ENCODE measurements at regions not wholly inside any gene's neighbourhood (a gene's known extent, or its start where the extent isn't known, plus 50 kb on each side); places are given as distances from the start of the nearest gene placed in this dataset.
A peak's percentile ranks its signal among the peaks of the same experiment; 100 is the strongest.

DNA sequence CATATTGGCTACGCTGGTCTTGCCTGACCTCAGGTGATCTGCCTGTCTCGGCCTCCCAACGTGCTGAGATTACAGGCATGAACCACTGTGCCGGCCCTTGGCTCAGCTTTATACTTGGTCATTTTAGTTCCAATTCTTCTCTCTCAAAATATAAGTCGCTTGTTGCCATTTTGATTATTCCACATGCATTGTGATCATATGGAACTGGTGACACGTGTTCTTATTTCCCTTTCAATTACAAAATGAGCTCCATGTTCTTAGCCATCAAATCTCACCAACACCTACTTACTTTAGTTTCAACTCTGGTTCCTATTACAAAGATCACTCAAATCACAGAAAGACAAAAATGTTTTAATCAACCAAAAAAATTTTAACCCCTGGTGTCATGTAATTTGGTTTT lies 1711.7 kb downstream of the TP53TG3F start:
- no peak for DNase-seq

DNA sequence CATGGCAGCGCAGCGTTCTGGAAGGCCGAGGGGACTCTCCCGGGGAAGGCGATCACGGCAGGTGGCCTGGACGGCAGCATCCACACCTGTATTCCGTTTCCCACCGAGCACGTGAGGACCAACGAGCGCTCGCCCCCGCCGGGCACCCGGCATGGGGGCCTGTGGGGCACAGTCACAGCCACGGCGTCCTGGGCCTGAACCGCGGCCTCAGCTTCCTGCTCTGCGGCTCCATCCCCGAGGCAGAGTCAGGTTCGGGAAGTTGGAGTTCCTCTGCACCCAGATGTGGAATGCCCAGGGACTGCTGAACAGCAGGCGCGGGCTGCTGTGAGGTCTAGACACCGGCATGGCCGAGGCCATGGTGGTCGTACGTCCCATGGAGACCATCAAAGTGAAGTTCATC lies 1713.9 kb downstream of the TP53TG3F start:
- no peak for DNase-seq

DNA sequence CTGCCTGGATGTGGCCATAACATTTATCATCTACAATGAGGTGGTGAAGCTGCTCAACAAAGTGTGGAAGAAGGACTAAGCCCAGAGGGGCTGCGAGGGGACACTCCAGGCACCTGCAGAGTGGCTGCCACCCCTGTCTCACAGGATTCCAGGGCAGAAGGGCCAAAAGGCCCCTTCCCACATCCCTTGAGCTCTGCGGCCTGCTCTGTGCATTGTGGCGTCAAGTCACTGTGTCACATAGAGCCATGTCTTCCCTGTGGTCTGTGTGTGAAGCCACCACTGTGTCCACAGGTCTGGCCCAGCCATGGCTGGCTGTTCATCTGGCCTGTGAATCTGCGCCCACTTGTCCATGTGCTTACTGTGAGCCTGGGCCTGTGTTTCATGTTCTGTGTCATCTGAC lies 1714.6 kb downstream of the TP53TG3F start:
- no peak for DNase-seq

DNA sequence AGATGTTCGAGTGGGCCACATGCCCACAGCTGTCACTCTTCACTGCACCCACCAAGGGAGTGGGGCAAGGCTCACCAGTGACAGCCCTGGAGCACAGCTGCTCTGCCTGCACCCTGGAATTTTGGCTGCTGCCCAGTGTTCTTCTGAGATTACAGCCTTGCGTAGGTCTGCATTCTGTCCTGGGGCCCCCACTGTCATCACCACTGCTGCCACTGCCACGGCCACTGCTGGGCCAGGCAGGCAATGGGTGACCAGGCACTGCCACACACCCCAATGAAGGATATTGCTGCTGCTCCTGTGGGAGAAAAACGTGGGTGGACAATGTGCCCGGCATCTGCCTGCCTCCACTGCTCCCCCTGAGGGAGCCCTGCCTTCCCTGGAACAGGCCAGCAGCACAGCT lies 1717.0 kb downstream of the TP53TG3F start:
- no peak for DNase-seq

DNA sequence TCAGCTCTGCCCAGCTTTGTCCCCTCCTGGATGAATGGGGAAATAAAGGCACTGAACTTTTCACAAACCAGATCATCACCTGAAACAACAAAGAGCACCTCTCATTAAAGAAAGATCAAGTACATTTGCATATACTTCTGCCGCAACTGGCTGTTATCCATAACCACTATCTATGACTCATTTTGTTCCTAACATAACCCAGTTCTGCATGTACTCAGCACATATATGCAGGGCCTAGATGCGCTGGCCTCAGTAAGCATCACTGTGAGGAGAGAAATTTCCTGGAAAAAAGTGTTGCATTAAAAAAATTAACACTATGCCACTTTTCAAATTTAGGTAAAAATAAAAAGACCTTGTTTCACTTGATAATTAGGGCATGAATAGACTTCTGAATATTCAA lies 1718.4 kb downstream of the TP53TG3F start:
- DNase-seq, result no peak

DNA sequence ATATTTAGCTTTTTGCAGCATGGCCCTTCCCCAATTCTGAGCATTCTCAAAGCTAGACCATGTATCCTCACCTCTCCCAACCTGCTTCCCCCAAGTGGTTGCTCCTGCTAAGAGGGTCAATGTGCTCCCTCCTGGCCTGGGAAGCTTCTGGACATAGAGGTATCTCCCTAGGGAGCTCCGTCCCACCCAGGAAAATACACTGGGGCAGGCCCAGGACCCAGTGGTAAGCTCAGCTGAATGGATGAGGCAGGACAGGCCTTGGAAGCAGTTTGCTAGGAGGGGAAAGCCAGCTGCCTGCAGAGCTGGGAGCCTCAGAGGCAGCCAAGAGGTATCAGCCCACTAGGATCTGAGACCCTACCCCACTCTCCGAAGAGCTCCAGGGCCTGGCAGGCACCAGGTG lies 1721.6 kb downstream of the TP53TG3F start:
- no peak for DNase-seq

DNA sequence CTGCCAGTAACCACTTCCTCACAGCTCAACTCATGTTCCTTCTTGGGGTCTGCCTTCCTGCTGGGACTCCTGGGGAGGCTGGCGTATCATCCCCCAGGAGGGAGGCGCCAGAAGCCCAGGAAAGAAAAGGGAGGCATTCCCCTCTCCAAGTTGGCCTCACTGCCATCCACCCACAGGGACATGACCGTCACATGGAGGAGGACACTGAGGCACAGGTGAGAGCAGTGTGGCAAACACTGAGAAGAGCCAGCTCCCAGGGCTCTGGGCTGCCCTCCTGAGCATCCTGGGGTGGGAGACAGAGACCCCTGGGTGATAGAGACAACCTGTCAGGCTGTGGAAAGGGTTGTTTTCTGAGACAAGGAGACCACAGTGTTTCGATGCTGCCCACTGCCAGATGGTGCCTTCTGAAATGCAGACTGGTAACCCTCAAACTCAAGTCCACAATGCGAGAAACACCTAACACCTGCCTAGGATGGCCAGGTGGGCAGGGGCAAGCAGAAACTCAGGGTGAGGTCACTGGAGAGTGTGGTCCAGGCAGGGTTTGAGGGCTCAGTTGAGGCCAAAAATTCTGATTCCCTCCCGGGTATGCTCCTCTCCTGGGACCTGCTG lies 1722.1 kb downstream of the TP53TG3F start:
- no peak for DNase-seq

DNA sequence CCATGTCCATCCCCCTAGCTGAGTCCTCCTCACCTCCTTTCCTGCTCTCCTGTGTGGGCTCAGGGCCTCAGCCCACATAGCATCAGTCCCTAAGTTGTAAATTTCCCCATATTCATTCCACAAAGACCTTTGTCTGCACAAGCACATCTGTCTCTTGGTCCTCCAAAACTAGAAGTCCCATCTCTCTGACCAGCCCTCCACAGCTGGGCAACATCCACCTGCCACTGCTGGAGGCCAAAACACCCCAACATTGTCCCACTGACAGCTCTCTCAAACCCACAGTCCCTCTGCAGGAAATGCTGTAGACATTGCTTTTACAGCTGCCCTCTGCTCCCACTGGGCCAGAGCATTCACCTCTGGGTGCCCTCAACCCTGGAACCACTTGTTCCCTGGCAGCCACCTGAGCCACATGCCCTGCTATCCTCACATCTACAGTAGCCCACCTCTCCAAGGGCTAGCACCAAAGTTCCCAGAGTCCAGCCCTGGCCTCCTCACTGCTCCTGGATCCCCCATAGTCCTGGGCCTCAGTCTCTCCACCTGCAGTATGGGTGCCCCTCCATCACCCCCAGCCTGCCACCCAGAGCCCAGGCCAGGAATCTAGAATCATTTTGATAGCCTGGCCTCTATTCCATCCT lies 1722.7 kb downstream of the TP53TG3F start:
- DNase-seq, result no peak

DNA sequence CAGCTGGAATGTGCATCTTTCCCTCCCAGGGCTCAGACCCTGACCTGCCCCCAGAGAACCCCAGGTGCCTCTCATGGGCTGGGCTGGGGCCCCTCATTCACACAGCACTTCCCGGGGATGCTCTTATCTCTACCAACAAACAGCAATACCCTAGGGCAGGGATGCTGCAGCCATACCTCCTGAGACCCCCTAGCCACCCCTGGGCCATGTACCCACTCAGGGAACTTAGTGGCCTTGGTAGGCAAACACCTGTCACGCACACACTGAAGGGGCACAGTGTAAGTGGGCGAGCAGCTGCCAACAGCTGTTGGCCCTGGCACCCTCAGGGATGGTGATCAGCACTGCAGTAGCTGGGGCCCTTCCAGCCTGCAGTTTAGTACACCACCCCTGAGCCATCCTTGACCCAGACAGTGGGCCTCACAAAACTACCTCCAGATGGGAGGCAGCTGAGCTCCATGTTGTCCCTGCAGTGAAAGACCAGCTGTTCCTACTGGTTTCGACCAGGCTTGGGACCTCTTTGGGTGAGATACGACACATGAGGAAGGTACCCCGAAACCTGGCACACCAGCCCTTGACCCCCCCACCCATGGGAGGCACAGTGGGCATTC lies 1723.6 kb downstream of the TP53TG3F start:
- DNase-seq, result no peak

DNA sequence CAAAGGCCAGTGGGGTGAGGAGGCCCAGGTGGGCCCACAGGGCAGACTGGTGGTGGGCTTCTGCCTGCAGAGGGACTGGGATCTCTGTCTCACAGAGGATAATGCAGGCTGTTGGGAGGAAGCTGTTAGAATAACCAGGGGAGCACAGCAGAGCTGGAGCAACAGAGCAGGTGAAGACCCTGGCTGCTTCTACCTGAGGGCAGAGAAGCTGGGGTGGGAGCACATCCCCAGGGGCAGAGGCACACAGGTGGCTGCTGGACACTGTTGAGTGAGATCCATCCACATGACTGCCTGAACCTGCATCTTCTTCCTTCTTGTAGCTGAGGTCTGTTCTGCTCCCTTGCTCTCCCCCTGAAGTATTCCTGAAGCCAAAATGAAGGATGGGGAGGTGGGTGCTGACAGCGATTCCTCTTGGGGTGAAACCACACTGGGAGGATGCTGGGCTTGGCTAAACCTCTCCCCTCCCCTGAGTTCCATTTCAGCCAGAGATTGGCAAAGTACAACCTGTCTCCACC lies 1725.0 kb downstream of the TP53TG3F start:
- DNase-seq, result no peak

DNA sequence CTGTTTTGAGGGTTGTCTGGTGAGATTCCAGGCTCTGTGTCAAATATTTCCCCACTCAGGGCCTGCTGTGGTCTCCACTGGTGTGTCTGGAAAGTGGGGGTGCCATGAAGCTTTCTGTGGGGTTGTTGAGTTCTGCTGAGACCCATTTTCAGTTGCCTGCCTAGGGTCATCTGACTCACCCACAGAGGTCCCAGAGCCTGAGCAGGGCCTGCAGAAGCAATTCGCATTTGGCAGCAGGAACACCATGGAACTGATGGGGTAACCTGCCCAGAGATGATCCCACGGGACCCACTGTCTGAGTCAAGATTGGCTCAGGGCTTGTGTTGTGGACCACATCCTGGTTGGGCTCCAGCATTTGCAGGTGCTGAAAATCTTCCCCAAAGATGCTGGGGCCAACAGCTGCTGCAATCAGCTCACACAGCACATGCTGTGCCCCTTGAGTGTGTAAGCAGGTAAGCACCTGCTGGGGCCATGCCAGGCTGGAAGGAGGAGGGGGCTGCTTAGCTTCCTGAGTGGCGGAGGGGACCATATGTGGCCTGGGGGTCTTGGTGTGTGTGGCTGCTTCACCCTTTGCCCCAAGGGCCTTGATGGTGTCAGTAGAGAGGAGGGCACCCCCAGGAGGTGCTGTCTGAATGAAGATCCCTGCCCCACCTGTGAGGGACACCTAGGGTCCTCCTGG lies 1726.1 kb downstream of the TP53TG3F start:
- no peak for DNase-seq

DNA sequence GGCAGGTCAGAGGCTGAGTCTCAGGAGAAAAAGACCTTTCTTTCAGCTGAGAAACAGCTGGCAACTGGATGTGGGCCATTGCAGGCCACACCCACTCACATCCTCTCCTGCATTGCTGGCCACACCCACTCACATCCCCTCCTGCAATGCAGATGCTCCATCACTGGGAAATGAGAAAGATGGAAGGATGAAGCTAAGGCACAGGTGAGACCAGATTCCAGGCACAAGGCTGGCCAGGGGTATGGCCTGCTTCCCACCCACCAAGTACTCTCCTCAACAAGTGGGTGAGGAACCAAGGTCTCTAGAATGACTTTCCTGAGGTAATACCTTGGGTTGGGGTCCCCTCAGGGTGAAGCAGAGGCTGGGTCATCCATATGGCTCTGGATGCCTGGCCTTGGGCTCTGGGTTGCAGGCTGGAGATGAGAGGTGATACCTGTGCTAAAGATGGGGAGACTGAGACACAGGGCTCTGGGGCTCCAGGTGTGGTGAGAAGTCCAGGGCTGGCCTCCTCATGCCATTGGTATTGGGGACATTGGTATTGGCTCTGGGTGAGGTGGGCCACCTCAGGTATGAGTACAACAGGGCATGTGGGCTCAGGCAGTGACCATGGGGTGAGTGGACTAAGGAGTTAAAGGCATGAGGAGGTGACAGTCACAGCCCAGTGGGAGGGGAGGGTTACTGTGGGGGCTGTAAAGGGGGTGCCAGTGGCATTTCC lies 1726.8 kb downstream of the TP53TG3F start:
- DNase-seq, result no peak

DNA sequence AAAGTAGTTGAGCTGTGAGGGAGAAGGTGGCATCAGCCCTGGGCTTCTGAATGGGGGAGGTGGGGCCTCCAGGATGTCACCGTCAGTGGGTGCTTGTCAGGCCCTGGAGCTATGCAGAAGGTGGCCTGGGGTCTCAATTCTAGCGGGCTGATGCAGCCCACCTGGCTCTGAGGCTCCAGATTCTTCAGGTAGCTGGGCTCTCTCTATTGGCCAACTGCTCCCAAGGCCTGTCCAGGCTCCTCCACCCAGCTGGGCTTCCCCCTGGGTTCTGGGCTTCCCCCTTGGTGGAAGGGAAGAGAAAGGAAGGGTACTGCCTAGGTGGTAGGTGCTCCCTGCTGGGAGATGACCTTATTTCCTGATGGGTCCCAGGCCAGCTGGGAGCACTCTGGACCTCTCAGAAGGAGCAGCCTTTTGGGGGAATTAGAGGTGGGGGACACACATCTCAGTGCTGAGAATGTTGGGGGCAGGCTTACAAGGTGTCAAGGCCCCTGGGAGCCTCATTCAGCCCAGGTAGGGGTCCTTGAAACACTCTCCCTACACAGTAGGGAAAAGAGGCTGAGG lies 1728.3 kb downstream of the TP53TG3F start:
- DNase-seq, result no peak

DNA sequence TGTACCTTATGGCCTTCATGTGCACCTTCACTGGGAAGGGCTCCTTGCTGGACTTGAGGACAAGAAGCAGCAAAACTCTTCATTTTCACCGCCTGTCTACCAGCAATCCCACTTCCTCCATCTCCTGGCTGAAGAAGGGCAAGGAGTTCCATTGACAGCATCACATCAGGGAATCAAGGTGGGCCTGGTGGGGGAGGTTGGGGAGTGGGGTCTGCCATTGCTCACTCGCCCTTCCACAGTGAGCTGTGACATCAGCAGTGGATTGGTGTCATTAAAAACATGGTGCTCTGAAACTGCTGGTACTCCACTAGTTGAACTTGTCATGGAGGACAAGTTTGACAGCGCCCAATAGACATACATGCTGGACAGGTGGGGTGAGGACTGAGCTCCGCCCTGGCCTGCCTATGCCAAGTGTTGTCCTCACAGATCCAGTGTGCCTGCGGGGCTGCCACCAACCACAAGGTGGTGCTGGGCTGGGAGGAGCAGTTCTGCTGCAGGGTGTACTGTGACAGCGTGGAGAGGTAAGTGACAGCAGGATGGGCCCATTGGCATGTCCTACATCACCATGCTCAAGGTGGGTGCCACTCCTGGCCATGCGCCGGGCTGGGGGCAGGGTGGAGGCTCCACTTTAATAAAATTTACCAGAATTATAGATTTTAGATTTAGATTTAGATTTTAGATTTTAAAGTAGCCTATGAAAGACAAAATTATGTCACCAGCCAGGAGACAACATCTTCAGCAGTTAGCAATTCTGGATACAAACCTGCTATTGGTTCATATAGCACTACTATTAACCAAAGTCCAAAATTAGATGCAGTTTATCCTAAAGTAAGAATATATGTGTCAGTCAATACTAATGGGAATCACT lies 1729.1 kb downstream of the TP53TG3F start:
- DNase-seq, result peak; percentile 33 to 41

DNA sequence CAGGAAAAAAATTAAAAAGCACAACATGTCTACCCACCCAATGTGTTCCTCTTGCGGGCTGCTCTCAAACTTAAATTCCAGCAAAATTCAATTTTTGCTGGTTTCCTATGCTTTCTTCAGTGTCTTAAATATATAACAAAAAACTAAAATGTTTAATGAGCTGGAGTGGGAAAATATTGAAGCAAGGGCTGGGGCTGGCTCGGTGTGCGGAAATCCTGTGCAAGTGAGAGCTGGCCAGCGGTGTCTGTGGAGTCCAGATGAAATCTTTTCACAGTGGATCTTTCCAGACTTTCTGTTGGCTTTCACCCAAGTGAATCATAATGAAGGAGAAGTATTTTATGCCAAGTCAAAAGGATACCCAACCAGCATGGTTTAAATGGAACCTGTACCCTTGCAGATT lies 1733.6 kb downstream of the TP53TG3F start:
- no peak for DNase-seq

DNA sequence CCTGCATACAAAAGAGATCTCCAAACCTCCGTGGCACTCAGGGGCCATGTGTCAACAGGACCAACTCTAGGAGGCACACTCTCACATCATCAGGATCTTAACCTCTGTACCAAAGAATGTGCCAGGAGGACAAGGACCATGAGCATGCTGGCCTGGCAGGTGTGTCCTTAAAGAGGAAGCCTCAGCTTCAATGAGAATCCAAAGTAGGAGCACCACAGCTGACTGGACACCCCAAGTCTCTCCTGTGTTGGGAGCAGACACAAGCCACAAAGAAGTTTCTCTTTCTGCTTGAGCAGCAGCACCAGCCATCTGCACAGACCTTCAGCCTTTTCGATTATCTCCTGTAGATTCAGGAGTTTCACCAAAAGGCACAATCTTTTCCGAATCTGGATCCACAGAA lies 1734.5 kb downstream of the TP53TG3F start:
- DNase-seq, result no peak

DNA sequence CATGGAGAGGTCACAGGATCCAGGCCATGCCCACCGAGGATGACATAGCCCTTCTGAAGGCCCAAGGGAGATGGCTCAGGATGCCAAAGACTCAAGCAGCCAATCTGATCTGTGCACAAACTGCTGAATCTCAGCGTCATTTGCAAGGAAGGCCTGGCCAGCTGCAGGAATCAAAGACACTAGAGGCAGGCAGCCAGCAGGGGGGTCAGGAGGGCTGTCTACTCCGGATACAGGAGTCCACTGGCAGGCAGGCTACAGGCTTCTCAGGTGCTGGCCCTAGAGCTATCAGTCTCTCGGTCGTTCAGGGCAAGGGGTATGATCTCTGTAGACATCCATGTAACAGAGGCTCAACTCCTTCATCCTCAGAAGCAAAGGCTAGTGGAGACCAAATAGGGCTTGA lies 1735.3 kb downstream of the TP53TG3F start:
- DNase-seq, result no peak

DNA sequence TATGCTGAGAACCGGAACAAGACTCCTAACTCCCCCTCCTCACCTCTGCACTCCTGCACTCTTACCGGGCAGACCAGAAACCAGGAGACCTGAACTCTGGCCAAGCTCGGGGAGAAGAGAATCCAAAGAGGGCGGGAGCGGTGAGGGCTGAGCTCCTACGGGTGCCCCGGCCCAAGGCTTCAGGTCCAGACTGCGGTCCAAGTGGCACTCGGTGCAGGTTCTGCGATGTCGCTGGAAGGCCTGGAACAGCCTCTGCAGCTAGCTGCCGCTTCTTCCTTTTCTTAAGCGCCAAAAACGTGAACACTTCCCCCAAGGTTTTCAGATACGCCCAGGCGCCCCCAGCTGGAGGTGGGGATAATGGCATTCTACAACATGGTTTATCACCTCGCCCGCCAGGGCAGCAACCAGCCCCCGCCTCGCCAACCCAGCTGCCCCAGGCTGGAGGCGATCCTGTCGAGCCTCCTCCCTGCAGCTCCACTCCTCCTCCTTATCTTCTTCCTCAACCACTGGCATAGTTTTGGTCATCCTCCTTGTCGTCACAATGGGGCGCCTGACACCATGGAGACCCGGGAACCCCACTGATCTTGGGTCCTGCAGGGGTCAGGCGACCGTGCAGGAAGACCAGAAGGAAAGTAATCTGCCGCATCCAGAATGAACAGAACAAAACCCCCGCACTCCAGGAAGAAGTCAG lies 1735.9 kb downstream of the TP53TG3F start:
- no peak for DNase-seq

DNA sequence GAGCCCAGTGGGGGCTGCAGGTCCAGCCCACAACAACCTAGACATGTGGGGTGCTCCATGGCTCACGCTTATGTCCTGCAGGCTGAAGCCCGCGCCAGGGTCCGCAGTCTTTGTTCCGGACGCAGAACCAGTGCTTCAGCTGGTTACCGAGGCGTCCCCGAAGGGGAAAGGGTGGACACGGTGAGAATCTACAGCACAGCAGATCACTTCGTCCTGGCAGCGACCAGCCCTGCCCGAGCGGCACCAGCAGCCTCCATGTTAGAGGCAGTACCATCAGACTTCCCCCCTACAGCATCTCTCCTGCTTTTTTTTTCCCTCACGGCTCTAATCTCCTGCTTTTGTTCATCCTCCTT lies 1736.4 kb downstream of the TP53TG3F start:
- DNase-seq, result no peak

DNA sequence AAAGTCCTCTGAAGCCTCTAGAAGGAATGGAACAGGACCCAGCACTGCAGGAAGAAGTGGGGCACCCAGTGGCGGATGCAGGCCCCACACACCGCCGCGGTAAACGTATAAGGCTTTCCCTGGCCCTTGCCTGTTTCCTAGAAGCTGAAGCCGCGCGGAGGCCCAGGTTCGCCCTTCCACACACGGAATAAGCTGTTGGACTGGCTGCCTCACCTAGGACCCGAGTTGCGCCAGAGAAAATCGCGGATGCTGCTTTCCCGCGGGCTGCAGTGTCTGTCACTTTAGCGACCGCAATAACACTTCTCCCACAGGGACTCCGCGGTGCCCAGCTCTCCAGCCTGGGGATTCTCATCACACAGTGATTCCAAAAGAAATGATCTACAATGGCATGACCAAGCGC lies 1736.9 kb downstream of the TP53TG3F start:
- no peak for DNase-seq

DNA sequence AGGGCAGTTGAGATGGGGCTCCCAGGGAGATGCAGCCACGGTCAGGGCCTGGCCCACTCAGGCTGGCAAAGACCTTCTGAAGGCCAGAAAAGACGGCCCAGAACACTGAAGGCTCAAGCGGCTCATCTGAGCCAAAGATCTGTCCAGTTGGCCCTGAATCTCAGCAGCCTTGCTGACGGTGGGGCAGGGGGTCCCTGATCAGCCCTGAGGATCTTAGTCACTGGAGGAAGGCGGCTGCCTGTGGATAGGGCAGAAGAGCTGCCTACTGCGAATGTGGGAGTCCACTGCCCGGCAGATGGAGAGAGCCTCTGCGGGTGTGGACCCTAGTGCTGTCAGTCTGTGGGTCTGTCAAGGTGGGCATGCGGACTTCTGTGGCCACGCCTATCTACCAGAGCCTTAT lies 1738.2 kb downstream of the TP53TG3F start:
- DNase-seq, result no peak

Measured in NCI-H1930 (cell line).